ENCODE measurements at regions not wholly inside any gene's neighbourhood (a gene's known extent, or its start where the extent isn't known, plus 50 kb on each side); places are given as distances from the start of the nearest gene placed in this dataset.

DNA sequence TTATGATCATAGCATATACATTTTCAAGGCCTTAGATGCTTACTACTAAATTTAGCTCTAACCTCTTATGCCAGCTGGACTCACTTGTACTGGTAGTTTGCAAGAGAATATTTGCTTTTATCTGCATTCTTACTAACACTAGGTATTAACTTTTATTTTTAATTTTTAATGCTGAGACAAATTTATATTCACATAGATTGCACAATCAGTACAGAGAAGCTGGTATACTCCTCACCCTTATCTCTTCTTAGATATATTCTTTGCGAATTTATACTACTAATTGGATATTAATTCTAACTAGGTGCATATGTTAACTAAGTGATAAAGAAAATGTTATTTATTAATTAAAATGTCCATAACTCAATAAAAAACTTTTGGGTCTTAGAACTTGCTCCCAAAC is 561.8 kb upstream of the PRMT6 start:
- intact Hi-C loops (cut with micrococcal nuclease; ENCODE audit: unreplicated experiment) = no loop called here
- Histone ChIP-seq H3K4me1 (ENCODE audit: control insufficient read depth, insufficient read depth, low read length) (no peaks in the 10 kb centered on the region), H3K4me3 (ENCODE audit: low read depth in 2 of 2, low read length in 2 of 2) (no peak overlapping the region), H3K27ac (ENCODE audit: low read length) (no peak overlapping the region), H3K36me3 (ENCODE audit: control insufficient read depth, insufficient read depth, low read length) (no peaks in the 10 kb centered on the region), H3K9me3 (ENCODE audit: control insufficient read depth, insufficient read depth, low read depth, low read length) (no peaks in the 10 kb centered on the region), H3K27me3 (ENCODE audit: control insufficient read depth, insufficient read depth, low read length) (no peaks in the 10 kb centered on the region)
- DNase-seq (ENCODE audit: low read depth, low spot score) (no peak), ATAC-seq (no peak)
- CTCF ChIA-PET = no interaction called here
- BruUV-seq (replicated peaks) = no TSS peak
- TF ChIP-seq TCF7L2 (IDR thresholded peaks at IDR 0.05; ENCODE audit: low read depth, low read length) (no peak), CTCF (IDR thresholded peaks at IDR 0.05) (no peak)
- POLR2A ChIA-PET = no interaction called here
- in situ Hi-C loops (cut with HindIII; ENCODE audit: low pct_unique_long_range_greater_than_20kb, low sequenced_read_pairs) = no loop called here

- intact Hi-C loops (cut with micrococcal nuclease; ENCODE audit: unreplicated experiment) = no loop called here
- Histone ChIP-seq H3K9me3 (ENCODE audit: control insufficient read depth, insufficient read depth, low read depth, low read length) (no peaks in the 10 kb centered on the region), H3K27ac (ENCODE audit: low read length) (no peak overlapping the region), H3K36me3 (ENCODE audit: control insufficient read depth, insufficient read depth, low read length) (no peaks in the 10 kb centered on the region), H3K27me3 (ENCODE audit: control insufficient read depth, insufficient read depth, low read length) (no peaks in the 10 kb centered on the region), H3K4me3 (ENCODE audit: low read depth in 2 of 2, low read length in 2 of 2) (no peak overlapping the region), H3K4me1 (ENCODE audit: control insufficient read depth, insufficient read depth, low read length) (no peaks in the 10 kb centered on the region)
- TF ChIP-seq, protein P1, sequence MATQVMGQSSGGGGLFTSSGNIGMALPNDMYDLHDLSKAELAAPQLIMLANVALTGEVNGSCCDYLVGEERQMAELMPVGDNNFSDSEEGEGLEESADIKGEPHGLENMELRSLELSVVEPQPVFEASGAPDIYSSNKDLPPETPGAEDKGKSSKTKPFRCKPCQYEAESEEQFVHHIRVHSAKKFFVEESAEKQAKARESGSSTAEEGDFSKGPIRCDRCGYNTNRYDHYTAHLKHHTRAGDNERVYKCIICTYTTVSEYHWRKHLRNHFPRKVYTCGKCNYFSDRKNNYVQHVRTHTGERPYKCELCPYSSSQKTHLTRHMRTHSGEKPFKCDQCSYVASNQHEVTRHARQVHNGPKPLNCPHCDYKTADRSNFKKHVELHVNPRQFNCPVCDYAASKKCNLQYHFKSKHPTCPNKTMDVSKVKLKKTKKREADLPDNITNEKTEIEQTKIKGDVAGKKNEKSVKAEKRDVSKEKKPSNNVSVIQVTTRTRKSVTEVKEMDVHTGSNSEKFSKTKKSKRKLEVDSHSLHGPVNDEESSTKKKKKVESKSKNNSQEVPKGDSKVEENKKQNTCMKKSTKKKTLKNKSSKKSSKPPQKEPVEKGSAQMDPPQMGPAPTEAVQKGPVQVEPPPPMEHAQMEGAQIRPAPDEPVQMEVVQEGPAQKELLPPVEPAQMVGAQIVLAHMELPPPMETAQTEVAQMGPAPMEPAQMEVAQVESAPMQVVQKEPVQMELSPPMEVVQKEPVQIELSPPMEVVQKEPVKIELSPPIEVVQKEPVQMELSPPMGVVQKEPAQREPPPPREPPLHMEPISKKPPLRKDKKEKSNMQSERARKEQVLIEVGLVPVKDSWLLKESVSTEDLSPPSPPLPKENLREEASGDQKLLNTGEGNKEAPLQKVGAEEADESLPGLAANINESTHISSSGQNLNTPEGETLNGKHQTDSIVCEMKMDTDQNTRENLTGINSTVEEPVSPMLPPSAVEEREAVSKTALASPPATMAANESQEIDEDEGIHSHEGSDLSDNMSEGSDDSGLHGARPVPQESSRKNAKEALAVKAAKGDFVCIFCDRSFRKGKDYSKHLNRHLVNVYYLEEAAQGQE (IDR thresholded peaks at IDR 0.05; ENCODE audit: insufficient read depth in 1 of 2, low read depth in 2 of 2, low read length in 1 of 2) = no peak
- TF ChIP-seq POLR2AphosphoS5 (IDR thresholded peaks at IDR 0.05; ENCODE audit: low read depth, low read length) (no peak), SIN3A (IDR thresholded peaks at IDR 0.05; ENCODE audit: borderline replicate concordance, insufficient read depth, low read depth, low read length) (no peak), CTCF (IDR thresholded peaks at IDR 0.05) (no peak), TCF7L2 (IDR thresholded peaks at IDR 0.05; ENCODE audit: low read depth, low read length) (no peak)
- CTCF ChIA-PET = no interaction called here
- ATAC-seq (no peak), DNase-seq (ENCODE audit: low read depth, low spot score) (no peak)
- BruUV-seq (replicated peaks) = no TSS peak
- POLR2A ChIA-PET = no interaction called here
- in situ Hi-C loops (cut with HindIII; ENCODE audit: low pct_unique_long_range_greater_than_20kb, low sequenced_read_pairs) = no loop called here
These were observed 558.2 kb upstream of the PRMT6 start for GRCh38 chr1:106498238-106498637.

DNA sequence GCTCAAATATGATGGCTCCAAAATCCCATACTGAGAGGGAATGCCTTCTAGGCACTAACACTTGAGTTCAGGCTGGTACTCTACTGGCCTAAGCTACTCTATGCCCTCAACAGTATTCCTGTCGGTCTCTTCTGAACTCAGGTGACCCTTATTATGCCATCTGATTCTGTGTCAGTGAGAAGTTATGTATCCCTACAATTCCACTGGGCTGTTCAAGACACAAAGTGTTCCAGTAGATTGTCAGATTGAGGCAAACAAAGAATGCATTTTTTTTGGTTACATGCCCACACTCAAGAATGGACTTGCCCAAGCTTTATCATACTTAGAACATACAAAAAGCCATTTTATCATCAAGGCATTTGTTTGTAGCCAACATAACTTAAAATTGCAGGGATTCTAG is 553.8 kb upstream of the PRMT6 start:
- ChIA-PET POLR2A (no interaction called here), CTCF (no interaction called here)
- H3K4me1 ChIP-seq (ENCODE audit: control insufficient read depth, insufficient read depth, low read length) = no peaks in the 10 kb centered on the region
- no peaks in the 10 kb centered on the region for H3K9me3 ChIP-seq (ENCODE audit: control insufficient read depth, insufficient read depth, low read depth, low read length)
- ATAC-seq (no peak), DNase-seq (ENCODE audit: low read depth, low spot score) (no peak)
- TF ChIP-seq, protein P1 (IDR thresholded peaks at IDR 0.05; ENCODE audit: insufficient read depth in 1 of 2, low read depth in 2 of 2, low read length in 1 of 2) = no peak
- TF ChIP-seq TCF7L2 (IDR thresholded peaks at IDR 0.05; ENCODE audit: low read depth, low read length) (no peak), CTCF (IDR thresholded peaks at IDR 0.05) (no peak), POLR2AphosphoS5 (IDR thresholded peaks at IDR 0.05; ENCODE audit: low read depth, low read length) (no peak), SIN3A (IDR thresholded peaks at IDR 0.05; ENCODE audit: borderline replicate concordance, insufficient read depth, low read depth, low read length) (no peak)
- intact Hi-C loops (cut with micrococcal nuclease; ENCODE audit: unreplicated experiment) = no loop called here
- H3K36me3 ChIP-seq (ENCODE audit: control insufficient read depth, insufficient read depth, low read length) = no peaks in the 10 kb centered on the region
- H3K27me3 ChIP-seq (ENCODE audit: control insufficient read depth, insufficient read depth, low read length) = no peaks in the 10 kb centered on the region
- in situ Hi-C loops (cut with HindIII; ENCODE audit: low pct_unique_long_range_greater_than_20kb, low sequenced_read_pairs) = no loop called here
- no TSS peak for BruUV-seq (replicated peaks)
- no peak overlapping the region for H3K4me3 ChIP-seq (ENCODE audit: low read depth in 2 of 2, low read length in 2 of 2)
- no peak overlapping the region for H3K27ac ChIP-seq (ENCODE audit: low read length)

All from Panc1 (cell line).